GM12891 (cell line): ENCODE measurements at regions not wholly inside any gene's neighbourhood (a gene's known extent, or its start where the extent isn't known, plus 50 kb on each side); places are given as distances from the start of the nearest gene placed in this dataset.

Source experiments
- POLR2A ChIP-seq: IDR thresholded peaks from 2 replicates; pipeline ENCODE4 v1.6.1; 2011; ENCODE audit warnings: low read depth, low read length, control low read depth
- POLR2AphosphoS5 ChIP-seq: IDR thresholded peaks from 2 replicates; pipeline ENCODE4 v1.6.1; 2011; ENCODE audit warnings: low read depth, low read length, control low read depth
- POU2F2 ChIP-seq: IDR thresholded peaks from 2 replicates; pipeline ENCODE4 v1.6.1; 2011; ENCODE audit warnings: low read depth, mild to moderate bottlenecking, control low read depth, low read length, moderate library complexity
- SPI1 ChIP-seq: IDR thresholded peaks from 2 replicates; pipeline ENCODE4 v1.6.1; 2011; ENCODE audit warnings: low read depth, low read length, control low read depth
- TAF1 ChIP-seq: IDR thresholded peaks from 2 replicates; pipeline ENCODE4 v1.6.1; 2011; ENCODE audit warnings: low read depth, low read length, control low read depth

GRCh38 chr18:75496151-75496550 is 68.6 kb upstream of the SMIM21 start:
- TF ChIP-seq POLR2AphosphoS5 (no peak), SPI1 (no peak), POLR2A (no peak), TAF1 (no peak), POU2F2 (no peak)
